Fibroblast of pulmonary artery (primary cell): ENCODE measurements at regions not wholly inside any gene's neighbourhood (a gene's known extent, or its start where the extent isn't known, plus 50 kb on each side); places are given as distances from the start of the nearest gene placed in this dataset.
"Not testable (repeated sequence)": the region's sequence is repeated elsewhere in the genome, so short reads cannot be mapped to it uniquely, and the experiment has no call there.

Experiments
- DNase-seq: peaks from one replicate; pipeline ENCODE4 v3.0.0-alpha.2; 2010; ENCODE audit warnings: low read depth
- H3K4me3 ChIP-seq: replicated peaks from 2 replicates; pipeline ENCODE4 v1.5.1; 2011; ENCODE audit warnings: low read depth, mild to moderate bottlenecking, control low read depth, low read length, moderate library complexity
- CTCF ChIP-seq: IDR thresholded peaks from 2 replicates; pipeline ENCODE4 v1.5.1; 2011; ENCODE audit warnings: mild to moderate bottlenecking, control low read depth, low read length, inconsistent platforms; ENCODE audit errors: missing control alignments

- no peak for DNase-seq
- no peak for TF ChIP-seq CTCF
Measured at GRCh38 chr14:104230946-104231345, 92.6 kb downstream of the KIF26A start.

GRCh38 chr14:104232070-104232484, 93.7 kb downstream of the KIF26A start:
- H3K4me3 ChIP-seq = no peak overlapping the region
- DNase-seq = no peak
- no peak for TF ChIP-seq CTCF

More at GRCh38 chr14:104230946-104231345, 92.6 kb downstream of the KIF26A start:
- no peak overlapping the region for H3K4me3 ChIP-seq

GRCh38 chr14:104234007-104234786, 95.8 kb downstream of the KIF26A start:
- DNase-seq, H3K4me3 ChIP-seq: not testable (repeated sequence)

- no peak for DNase-seq
- no peak for TF ChIP-seq CTCF
- H3K4me3 ChIP-seq = no peak overlapping the region
Measured at GRCh38 chr14:104235686-104236085, 97.3 kb downstream of the KIF26A start.

- no peak for DNase-seq
- no peak for TF ChIP-seq CTCF
- no peak overlapping the region for H3K4me3 ChIP-seq
Measured at GRCh38 chr14:104237651-104238423, 99.5 kb downstream of the KIF26A start.

- no peak overlapping the region for H3K4me3 ChIP-seq
- no peak for DNase-seq
- TF ChIP-seq CTCF = no peak
Measured at GRCh38 chr14:104238424-104239184, 100.2 kb downstream of the KIF26A start.
